ENCODE measurements at regions not wholly inside any gene's neighbourhood (a gene's known extent, or its start where the extent isn't known, plus 50 kb on each side); places are given as distances from the start of the nearest gene placed in this dataset.

GRCh38 chr9:16314476-16314875 is 556.0 kb downstream of the BNC2 start:
- no peak for DNase-seq (ENCODE audit: low spot score)

- DNase-seq (ENCODE audit: low spot score): no peak
Measured at GRCh38 chr9:16315720-16316119, 554.8 kb downstream of the BNC2 start.

GRCh38 chr9:16316456-16316855 is 554.0 kb downstream of the BNC2 start:
- no peak for DNase-seq (ENCODE audit: low spot score)

- DNase-seq (ENCODE audit: low spot score): no peak
Measured at GRCh38 chr9:16316911-16317817, 553.3 kb downstream of the BNC2 start.

GRCh38 chr9:16318516-16319060 is 551.9 kb downstream of the BNC2 start:
- no peak for DNase-seq (ENCODE audit: low spot score)

- no peak for DNase-seq (ENCODE audit: low spot score)
Measured at GRCh38 chr9:16319646-16320045, 550.8 kb downstream of the BNC2 start.

- no peak for DNase-seq (ENCODE audit: low spot score)
Measured at GRCh38 chr9:16320338-16320902, 550.0 kb downstream of the BNC2 start.

GRCh38 chr9:16321461-16322119 is 548.9 kb downstream of the BNC2 start:
- peak; percentile 46 for DNase-seq (ENCODE audit: low spot score)

- DNase-seq (ENCODE audit: low spot score): no peak
Measured at GRCh38 chr9:16322849-16323248, 547.6 kb downstream of the BNC2 start.

GRCh38 chr9:16325966-16326365 is 544.5 kb downstream of the BNC2 start:
- no peak for DNase-seq (ENCODE audit: low spot score)

- no peak for DNase-seq (ENCODE audit: low spot score)
Measured at GRCh38 chr9:16328349-16328748, 542.1 kb downstream of the BNC2 start.

GRCh38 chr9:16329671-16330113 is 540.8 kb downstream of the BNC2 start:
- no peak for DNase-seq (ENCODE audit: low spot score)

GRCh38 chr9:16331031-16331430 is 539.4 kb downstream of the BNC2 start:
- no peak for DNase-seq (ENCODE audit: low spot score)

- no peak for DNase-seq (ENCODE audit: low spot score)
Measured at GRCh38 chr9:16331527-16331926, 538.9 kb downstream of the BNC2 start.

GRCh38 chr9:16333691-16334090 is 536.8 kb downstream of the BNC2 start:
- DNase-seq (ENCODE audit: low spot score): peak; percentile 31

GRCh38 chr9:16335788-16336580 is 534.5 kb downstream of the BNC2 start:
- peak; percentile 100 for DNase-seq (ENCODE audit: low spot score)

- DNase-seq (ENCODE audit: low spot score): no peak
Measured at GRCh38 chr9:16336833-16337232, 533.6 kb downstream of the BNC2 start.

GRCh38 chr9:16337322-16338029 is 533.0 kb downstream of the BNC2 start:
- peak; percentile 99 for DNase-seq (ENCODE audit: low spot score)

GRCh38 chr9:16341177-16341576 is 529.3 kb downstream of the BNC2 start:
- DNase-seq (ENCODE audit: low spot score): no peak

GRCh38 chr9:16342246-16343020 is 528.0 kb downstream of the BNC2 start:
- no peak for DNase-seq (ENCODE audit: low spot score)
